GM12874 (cell line): ENCODE measurements at regions not wholly inside any gene's neighbourhood (a gene's known extent, or its start where the extent isn't known, plus 50 kb on each side); places are given as distances from the start of the nearest gene placed in this dataset.

ENCODE experiments used
- CTCF ChIP-seq: IDR thresholded peaks from 2 replicates; pipeline ENCODE4 v1.5.1; 2011; ENCODE audit warnings: low read depth, mild to moderate bottlenecking, control low read depth, low read length, moderate library complexity; ENCODE audit not compliant: insufficient read depth

GRCh38 chr2:19228181-19228593, 130.2 kb downstream of the OSR1 start:
- no peak for TF ChIP-seq CTCF

GRCh38 chr2:19226871-19227270, 131.6 kb downstream of the OSR1 start:
- no peak for TF ChIP-seq CTCF

GRCh38 chr2:19226386-19226785, 132.0 kb downstream of the OSR1 start:
- TF ChIP-seq CTCF = no peak

GRCh38 chr2:19225931-19226330, 132.5 kb downstream of the OSR1 start:
- TF ChIP-seq CTCF = no peak

- TF ChIP-seq CTCF = no peak
These were observed 133.3 kb downstream of the OSR1 start for GRCh38 chr2:19225126-19225525.

GRCh38 chr2:19224486-19224885, 133.9 kb downstream of the OSR1 start:
- TF ChIP-seq CTCF = no peak

GRCh38 chr2:19224011-19224410, 134.4 kb downstream of the OSR1 start:
- TF ChIP-seq CTCF = no peak

GRCh38 chr2:19219060-19219459, 139.4 kb downstream of the OSR1 start:
- no peak for TF ChIP-seq CTCF
